ENCODE measurements at regions not wholly inside any gene's neighbourhood (a gene's known extent, or its start where the extent isn't known, plus 50 kb on each side); places are given as distances from the start of the nearest gene placed in this dataset.
A peak's percentile ranks its signal among the peaks of the same experiment; 100 is the strongest.

- no peak for DNase-seq
Observed at GRCh38 chr2:198697794-198698193, 759.9 kb downstream of the SATB2 start.

GRCh38 chr2:198697218-198697617, 760.5 kb downstream of the SATB2 start:
- DNase-seq = no peak

GRCh38 chr2:198695879-198696278, 761.9 kb downstream of the SATB2 start:
- no peak for DNase-seq

GRCh38 chr2:198692907-198693510, 764.7 kb downstream of the SATB2 start:
- no peak for DNase-seq

GRCh38 chr2:198691236-198691635, 766.5 kb downstream of the SATB2 start:
- no peak for DNase-seq

GRCh38 chr2:198664321-198664720, 793.4 kb downstream of the SATB2 start:
- DNase-seq = no peak

- no peak for DNase-seq
Observed at GRCh38 chr2:198662905-198663304, 794.8 kb downstream of the SATB2 start.

GRCh38 chr2:198660501-198660900, 797.2 kb downstream of the SATB2 start:
- DNase-seq = no peak

- DNase-seq = no peak
Observed at GRCh38 chr2:198659096-198659870, 798.5 kb downstream of the SATB2 start.

- DNase-seq = peak; percentile 29
Observed at GRCh38 chr2:198657512-198658121, 800.1 kb downstream of the SATB2 start.

- no peak for DNase-seq
Observed at GRCh38 chr2:198656869-198657268, 800.9 kb downstream of the SATB2 start.

GRCh38 chr2:198654646-198655045, 803.1 kb downstream of the SATB2 start:
- DNase-seq = no peak

GRCh38 chr2:198653311-198653710, 804.4 kb downstream of the SATB2 start:
- DNase-seq = no peak

- DNase-seq = no peak
Observed at GRCh38 chr2:198652461-198652860, 805.3 kb downstream of the SATB2 start.

GRCh38 chr2:198645816-198646215, 811.9 kb downstream of the SATB2 start:
- no peak for DNase-seq

GRCh38 chr2:198641161-198641560, 816.6 kb downstream of the SATB2 start:
- DNase-seq = no peak

GRCh38 chr2:198640463-198640862, 817.3 kb downstream of the SATB2 start:
- DNase-seq = no peak

- no peak for DNase-seq
Observed at GRCh38 chr2:198639580-198639979, 818.2 kb downstream of the SATB2 start.

GRCh38 chr2:198638577-198638976, 819.2 kb downstream of the SATB2 start:
- DNase-seq = no peak

GRCh38 chr2:198630384-198630783, 826.0 kb downstream of the PLCL1 start:
- no peak for DNase-seq

- no peak for DNase-seq
Observed at GRCh38 chr2:198628596-198628995, 824.2 kb downstream of the PLCL1 start.

- no peak for DNase-seq
Observed at GRCh38 chr2:198622986-198623730, 818.8 kb downstream of the PLCL1 start.

GRCh38 chr2:198615972-198616371, 811.6 kb downstream of the PLCL1 start:
- no peak for DNase-seq

GRCh38 chr2:198611201-198611600, 806.8 kb downstream of the PLCL1 start:
- DNase-seq = no peak
